ENCODE measurements at regions not wholly inside any gene's neighbourhood (a gene's known extent, or its start where the extent isn't known, plus 50 kb on each side); places are given as distances from the start of the nearest gene placed in this dataset.

- no peak for TF ChIP-seq POLR2AphosphoS5 (IDR thresholded peaks at IDR 0.05; ENCODE audit: low read depth, low read length)
- TF ChIP-seq TAF1 (IDR thresholded peaks at IDR 0.05; ENCODE audit: borderline replicate concordance, insufficient read depth, low read length), result no peak
- no peak for TF ChIP-seq FOXP2 (optimal IDR thresholded peaks at IDR 0.05; ENCODE audit: borderline replicate concordance, extremely low read depth, extremely low read length, insufficient read depth)
Measured at GRCh38 chr7:116135306-116135705, 75.0 kb upstream of the TES start.
